Lower leg skin (tissue), 3 donors: ENCODE measurements at regions not wholly inside any gene's neighbourhood (a gene's known extent, or its start where the extent isn't known, plus 50 kb on each side); places are given as distances from the start of the nearest gene placed in this dataset.
"Not testable (repeated sequence)": the region's sequence is repeated elsewhere in the genome, so short reads cannot be mapped to it uniquely, and the experiment has no call there.

Source experiments
- CTCF ChIP-seq, 3 donors: fragments of 450-650 bp; IDR thresholded peaks; one replicate each; pipeline ENCODE4 v1.5.1; 2016; ENCODE audit warnings: antibody characterized with exemption in 3 of 3, mild to moderate bottlenecking in 3 of 3, moderate library complexity in 2 of 3
- POLR2A ChIP-seq, 2 donors: fragments of 450-650 bp; IDR thresholded peaks; one replicate each; pipeline ENCODE4 v1.6.1; 2016 to 2017; ENCODE audit warnings: antibody characterized with exemption in 2 of 2, mild to moderate bottlenecking in 1 of 2, moderate library complexity in 1 of 2

- TF ChIP-seq CTCF, POLR2A (IDR thresholded peaks at IDR 0.05): not testable (repeated sequence)
These were observed 2974.6 kb upstream of the OR11H1 start for GRCh38 chr22:12553366-12553765.
